ENCODE measurements at regions not wholly inside any gene's neighbourhood (a gene's known extent, or its start where the extent isn't known, plus 50 kb on each side); places are given as distances from the start of the nearest gene placed in this dataset.

GRCh38 chr9:26551971-26552370, 340.6 kb downstream of the CAAP1 start:
- Mint-ChIP-seq H3K4me3 (ENCODE audit: unreplicated experiment) (no peak overlapping the region), H3K4me1 (ENCODE audit: low read depth, unreplicated experiment) (no peaks in the 10 kb centered on the region), H3K9me3 (ENCODE audit: unreplicated experiment) (no peaks in the 10 kb centered on the region), H3K27me3 (ENCODE audit: low read depth, unreplicated experiment) (no peaks in the 10 kb centered on the region), H3K27ac (ENCODE audit: unreplicated experiment) (no peak overlapping the region), H3K36me3 (ENCODE audit: low read depth, unreplicated experiment) (no peaks in the 10 kb centered on the region)
- H2AFZ ChIP-seq (ENCODE audit: low read depth, low read length): no peak overlapping the region
- H3K9ac ChIP-seq (ENCODE audit: low read length): no peak overlapping the region
- H3K4me3 ChIP-seq (ENCODE audit: insufficient read depth, low read depth, low read length): no peak overlapping the region
- H4K20me1 ChIP-seq (ENCODE audit: insufficient read depth, low read length): no peaks in the 10 kb centered on the region
- no peaks in the 10 kb centered on the region for H3K79me2 ChIP-seq (ENCODE audit: insufficient read depth, low read length)
- H3K4me2 ChIP-seq (ENCODE audit: low read length): no peak overlapping the region
- TF ChIP-seq EZH2 (IDR thresholded peaks at IDR 0.05; ENCODE audit: insufficient read depth, low read length): no peak
- no peak for TF ChIP-seq CTCF (IDR thresholded peaks at IDR 0.05; ENCODE audit: insufficient read depth, low read depth, low read length)
- H3K27me3 ChIP-seq (ENCODE audit: insufficient read depth, low read length): no peaks in the 10 kb centered on the region
- FAIRE-seq (no peak), DNase-seq (ENCODE audit: low read depth) (no peak)
- H3K27ac ChIP-seq (ENCODE audit: low read depth, low read length): no peak overlapping the region
- peaks cover 4% of the 10 kb centered on the region for H3K9me3 ChIP-seq (ENCODE audit: insufficient read depth, low read depth, low read length)
- no peaks in the 10 kb centered on the region for H3K4me1 ChIP-seq (ENCODE audit: insufficient read depth, low read length)
- no peaks in the 10 kb centered on the region for H3K36me3 ChIP-seq (ENCODE audit: insufficient read depth, low read length)

- Histone ChIP-seq H4K20me1 (ENCODE audit: insufficient read depth, low read length) (no peaks in the 10 kb centered on the region), H3K27me3 (ENCODE audit: insufficient read depth, low read length) (no peaks in the 10 kb centered on the region), H3K9me3 (ENCODE audit: insufficient read depth, low read depth, low read length) (peaks cover 4% of the 10 kb centered on the region), H2AFZ (ENCODE audit: low read depth, low read length) (no peak overlapping the region), H3K4me3 (ENCODE audit: insufficient read depth, low read depth, low read length) (no peak overlapping the region), H3K27ac (ENCODE audit: low read depth, low read length) (no peak overlapping the region), H3K36me3 (ENCODE audit: insufficient read depth, low read length) (no peaks in the 10 kb centered on the region), H3K4me1 (ENCODE audit: insufficient read depth, low read length) (no peaks in the 10 kb centered on the region), H3K4me2 (ENCODE audit: low read length) (no peak overlapping the region), H3K79me2 (ENCODE audit: insufficient read depth, low read length) (no peaks in the 10 kb centered on the region), H3K9ac (ENCODE audit: low read length) (no peak overlapping the region)
- no peak for DNase-seq (ENCODE audit: low read depth)
- H3K4me3 Mint-ChIP-seq (ENCODE audit: unreplicated experiment): no peak overlapping the region
- FAIRE-seq: no peak
- no peaks in the 10 kb centered on the region for H3K4me1 Mint-ChIP-seq (ENCODE audit: low read depth, unreplicated experiment)
- H3K27ac Mint-ChIP-seq (ENCODE audit: unreplicated experiment): no peak overlapping the region
- H3K36me3 Mint-ChIP-seq (ENCODE audit: low read depth, unreplicated experiment): no peaks in the 10 kb centered on the region
- no peaks in the 10 kb centered on the region for H3K9me3 Mint-ChIP-seq (ENCODE audit: unreplicated experiment)
- H3K27me3 Mint-ChIP-seq (ENCODE audit: low read depth, unreplicated experiment): no peaks in the 10 kb centered on the region
- TF ChIP-seq EZH2 (IDR thresholded peaks at IDR 0.05; ENCODE audit: insufficient read depth, low read length): no peak
- no peak for TF ChIP-seq CTCF (IDR thresholded peaks at IDR 0.05; ENCODE audit: insufficient read depth, low read depth, low read length)
Measured at GRCh38 chr9:26551451-26551850, 341.2 kb downstream of the CAAP1 start.

- Histone ChIP-seq H2AFZ (ENCODE audit: low read depth, low read length) (no peak overlapping the region), H3K27ac (ENCODE audit: low read depth, low read length) (no peak overlapping the region), H4K20me1 (ENCODE audit: insufficient read depth, low read length) (no peaks in the 10 kb centered on the region), H3K4me1 (ENCODE audit: insufficient read depth, low read length) (no peaks in the 10 kb centered on the region), H3K9ac (ENCODE audit: low read length) (no peak overlapping the region), H3K4me3 (ENCODE audit: insufficient read depth, low read depth, low read length) (no peak overlapping the region), H3K4me2 (ENCODE audit: low read length) (no peak overlapping the region), H3K27me3 (ENCODE audit: insufficient read depth, low read length) (no peaks in the 10 kb centered on the region), H3K79me2 (ENCODE audit: insufficient read depth, low read length) (no peaks in the 10 kb centered on the region), H3K9me3 (ENCODE audit: insufficient read depth, low read depth, low read length) (no peaks in the 10 kb centered on the region), H3K36me3 (ENCODE audit: insufficient read depth, low read length) (no peaks in the 10 kb centered on the region)
- Mint-ChIP-seq H3K36me3 (ENCODE audit: low read depth, unreplicated experiment) (no peaks in the 10 kb centered on the region), H3K4me1 (ENCODE audit: low read depth, unreplicated experiment) (no peaks in the 10 kb centered on the region), H3K4me3 (ENCODE audit: unreplicated experiment) (no peak overlapping the region), H3K27me3 (ENCODE audit: low read depth, unreplicated experiment) (no peaks in the 10 kb centered on the region), H3K9me3 (ENCODE audit: unreplicated experiment) (no peaks in the 10 kb centered on the region), H3K27ac (ENCODE audit: unreplicated experiment) (no peak overlapping the region)
- no peak for DNase-seq (ENCODE audit: low read depth)
- TF ChIP-seq EZH2 (IDR thresholded peaks at IDR 0.05; ENCODE audit: insufficient read depth, low read length): no peak
- no peak for TF ChIP-seq CTCF (IDR thresholded peaks at IDR 0.05; ENCODE audit: insufficient read depth, low read depth, low read length)
- no peak for FAIRE-seq
Measured at GRCh38 chr9:26548781-26549290, 343.8 kb downstream of the CAAP1 start.
